GM13977 (cell line): ENCODE measurements at regions not wholly inside any gene's neighbourhood (a gene's known extent, or its start where the extent isn't known, plus 50 kb on each side); places are given as distances from the start of the nearest gene placed in this dataset.
"Not testable (repeated sequence)": the region's sequence is repeated elsewhere in the genome, so short reads cannot be mapped to it uniquely, and the experiment has no call there.

Experiments
- DNase-seq: peaks from one replicate; pipeline ENCODE4 v3.0.0; 2012; ENCODE audit warnings: low spot score
- CTCF ChIP-seq: IDR thresholded peaks from 2 replicates; pipeline ENCODE4 v1.5.1; 2012; ENCODE audit warnings: mild to moderate bottlenecking, control low read depth; ENCODE audit not compliant: insufficient read depth; ENCODE audit errors: extremely low read depth, missing control alignments
- in situ Hi-C: fragments of 300-500 bp; cut with MboI; formaldehyde crosslinking; loops from one replicate; pipeline ENCODE4 v1.12.0; 2022; ENCODE audit warnings: low sequenced_read_pairs, low pct_unique_long_range_greater_than_20kb, mixed read lengths, inconsistent platforms; ENCODE audit not compliant: unreplicated experiment

- no peak for TF ChIP-seq CTCF
- in situ Hi-C loops, result no loop called here
- DNase-seq, result no peak
These were observed 322.9 kb upstream of the MDFIC2 start for GRCh38 chr3:70635301-70635700.

GRCh38 chr3:70631716-70632307 lies 319.4 kb upstream of the MDFIC2 start:
- TF ChIP-seq CTCF, result no peak
- no peak for DNase-seq
- in situ Hi-C loops, result no loop called here

GRCh38 chr3:70621451-70621850 lies 309.0 kb upstream of the MDFIC2 start:
- DNase-seq, result no peak
- TF ChIP-seq CTCF, result no peak
- in situ Hi-C loops, result no loop called here

GRCh38 chr3:70620956-70621355 lies 308.5 kb upstream of the MDFIC2 start:
- DNase-seq, result no peak
- TF ChIP-seq CTCF, result no peak
- in situ Hi-C loops, result no loop called here

- no peak for TF ChIP-seq CTCF
- in situ Hi-C loops, result no loop called here
- no peak for DNase-seq
These were observed 307.9 kb upstream of the MDFIC2 start for GRCh38 chr3:70620367-70620766.

GRCh38 chr3:70618151-70618550 lies 305.7 kb upstream of the MDFIC2 start:
- no peak for TF ChIP-seq CTCF
- in situ Hi-C loops, result no loop called here
- no peak for DNase-seq

GRCh38 chr3:70617349-70617748 lies 304.9 kb upstream of the MDFIC2 start:
- in situ Hi-C loops, DNase-seq: not testable (repeated sequence)
